ENCODE measurements at regions not wholly inside any gene's neighbourhood (a gene's known extent, or its start where the extent isn't known, plus 50 kb on each side); places are given as distances from the start of the nearest gene placed in this dataset.
"Not testable (repeated sequence)": the region's sequence is repeated elsewhere in the genome, so short reads cannot be mapped to it uniquely, and the experiment has no call there.

- no peak overlapping the region for H3K4me3 ChIP-seq
- H3K27ac ChIP-seq = no peak overlapping the region
- no peak for TF ChIP-seq CTCF (IDR thresholded peaks at IDR 0.05 in 4 of 5, conservative IDR thresholded peaks at IDR 0.05 in 1 of 5)
- ATAC-seq (no peak), DNase-seq (no peak)
- no peaks in the 10 kb centered on the region for H3K9me3 ChIP-seq
- intact Hi-C loops (cut with DNase I; ENCODE audit: low total_unique reads) (no loop called here), in situ Hi-C loops (cut with MboI; ENCODE audit: low sequenced_read_pairs in 4 of 4) (no loop called here)
- H3K27me3 ChIP-seq = no peaks in the 10 kb centered on the region
- no peaks in the 10 kb centered on the region for H3K4me1 ChIP-seq
- no peaks in the 10 kb centered on the region for H3K36me3 ChIP-seq
Observed at GRCh38 chr6:164345327-164345726, 930.8 kb downstream of the QKI start.

GRCh38 chr6:164344801-164345291 is 930.3 kb downstream of the QKI start:
- TF ChIP-seq POLR2A (IDR thresholded peaks at IDR 0.05) = no peak
- no peak for TF ChIP-seq CTCF (IDR thresholded peaks at IDR 0.05 in 4 of 5, conservative IDR thresholded peaks at IDR 0.05 in 1 of 5)
- in situ Hi-C loops (cut with MboI; ENCODE audit: low sequenced_read_pairs in 4 of 4) = no loop called here
- ATAC-seq (peak; percentile 72 to 73), DNase-seq (peak; percentile 3 to 27)
- Histone ChIP-seq H3K27ac (no peak overlapping the region), H3K9me3 (no peaks in the 10 kb centered on the region), H3K4me1 (no peaks in the 10 kb centered on the region), H3K27me3 (no peaks in the 10 kb centered on the region), H3K4me3 (no peak overlapping the region), H3K36me3 (no peaks in the 10 kb centered on the region)
- intact Hi-C loops (cut with DNase I; ENCODE audit: low total_unique reads) = no loop called here

- H3K9me3 ChIP-seq; H3K27ac ChIP-seq; H3K4me1 ChIP-seq; DNase-seq; ATAC-seq; H3K36me3 ChIP-seq; H3K4me3 ChIP-seq; intact Hi-C loops (cut with DNase I; ENCODE audit: low total_unique reads); in situ Hi-C loops (cut with MboI; ENCODE audit: low sequenced_read_pairs in 4 of 4); H3K27me3 ChIP-seq: not testable (repeated sequence)
Observed at GRCh38 chr6:164339442-164339841, 924.9 kb downstream of the QKI start.

- Histone ChIP-seq H3K4me1 (no peaks in the 10 kb centered on the region), H3K27me3 (no peaks in the 10 kb centered on the region), H3K27ac (no peak overlapping the region), H3K4me3 (no peak overlapping the region), H3K36me3 (no peaks in the 10 kb centered on the region), H3K9me3 (no peaks in the 10 kb centered on the region)
- no peak for TF ChIP-seq CTCF (IDR thresholded peaks at IDR 0.05 in 4 of 5, conservative IDR thresholded peaks at IDR 0.05 in 1 of 5)
- no peak for TF ChIP-seq POLR2A (IDR thresholded peaks at IDR 0.05)
- DNase-seq (no peak), ATAC-seq (no peak)
- intact Hi-C loops (cut with DNase I; ENCODE audit: low total_unique reads) = no loop called here
- in situ Hi-C loops (cut with MboI; ENCODE audit: low sequenced_read_pairs in 4 of 4) = no loop called here
Observed at GRCh38 chr6:164337925-164338397, 923.4 kb downstream of the QKI start.

- intact Hi-C loops (cut with DNase I; ENCODE audit: low total_unique reads) = no loop called here
- H3K36me3 ChIP-seq = no peaks in the 10 kb centered on the region
- no peaks in the 10 kb centered on the region for H3K9me3 ChIP-seq
- DNase-seq = no peak
- H3K4me1 ChIP-seq = no peaks in the 10 kb centered on the region
- no peak overlapping the region for H3K4me3 ChIP-seq
- no peak for TF ChIP-seq POLR2A (IDR thresholded peaks at IDR 0.05)
- no peak for TF ChIP-seq CTCF (IDR thresholded peaks at IDR 0.05 in 4 of 5, conservative IDR thresholded peaks at IDR 0.05 in 1 of 5)
- in situ Hi-C loops (cut with MboI; ENCODE audit: low sequenced_read_pairs in 4 of 4) = no loop called here
- no peak overlapping the region for H3K27ac ChIP-seq
- no peak for ATAC-seq
- no peaks in the 10 kb centered on the region for H3K27me3 ChIP-seq
Observed at GRCh38 chr6:164337024-164337924, 922.8 kb downstream of the QKI start.

Data from gastrocnemius medialis (tissue), 4 donors.